ENCODE measurements at regions not wholly inside any gene's neighbourhood (a gene's known extent, or its start where the extent isn't known, plus 50 kb on each side); places are given as distances from the start of the nearest gene placed in this dataset.

- TF ChIP-seq SKIL (IDR thresholded peaks at IDR 0.05; ENCODE audit: low read depth, poor library complexity, severe bottlenecking) = no peak
Observed at GRCh38 chr3:180181387-180181786, 144.7 kb upstream of the PEX5L start (continued).

- POLR2A ChIA-PET = no interaction called here
- BruUV-seq (replicated peaks) = no TSS peak
- intact Hi-C loops (cut with micrococcal nuclease; ENCODE audit: unreplicated experiment) (no loop called here), in situ Hi-C loops (cut with MboI) (no loop called here)
- RAD21 ChIA-PET (ENCODE audit: unreplicated experiment) = no interaction called here
- CTCF ChIA-PET = no interaction called here
- Histone ChIP-seq H3K4me1 (ENCODE audit: control insufficient read depth, insufficient read depth, low read length) (no peaks in the 10 kb centered on the region), H3K4me3 (no peak overlapping the region), H3K27ac (ENCODE audit: control insufficient read depth, insufficient read depth) (no peak overlapping the region), H4K20me1 (ENCODE audit: control insufficient read depth, insufficient read depth) (no peaks in the 10 kb centered on the region), H3K9ac (ENCODE audit: control insufficient read depth, insufficient read depth, low read length) (no peak overlapping the region), H3K79me2 (ENCODE audit: control insufficient read depth, insufficient read depth, low read length) (no peaks in the 10 kb centered on the region), H3K4me2 (ENCODE audit: control insufficient read depth, insufficient read depth) (no peak overlapping the region), H3K36me3 (ENCODE audit: control insufficient read depth in 2 of 2, insufficient read depth in 2 of 2, low read length in 1 of 2) (no peaks in the 10 kb centered on the region), H2AFZ (ENCODE audit: control insufficient read depth, low read depth, low read length) (no peak overlapping the region), H3K27me3 (replicated peaks in 1 of 2; ENCODE audit: control insufficient read depth in 2 of 2, insufficient read depth in 2 of 2, low read length in 1 of 2) (no peaks in the 10 kb centered on the region), H3K9me3 (replicated peaks; ENCODE audit: control insufficient read depth, insufficient read depth, low read length) (no peaks in the 10 kb centered on the region)
- TF ChIP-seq BCL3 (IDR thresholded peaks at IDR 0.05; ENCODE audit: borderline replicate concordance, insufficient read depth, low read depth, low read length, poor library complexity, severe bottlenecking) = no peak
- no peak for TF ChIP-seq E4F1 (IDR thresholded peaks at IDR 0.05; ENCODE audit: borderline replicate concordance, partially characterized antibody)
- no peak for TF ChIP-seq TCF3 (IDR thresholded peaks at IDR 0.05; ENCODE audit: borderline replicate concordance, insufficient read depth, low read depth, low read length)
- DNase-seq (ENCODE audit: low read depth, low spot score) (no peak), FAIRE-seq (no peak), ATAC-seq (no peak)
- SMC1A ChIA-PET (ENCODE audit: uncharacterized antibody, unreplicated experiment) = interaction anchor here (0.6 kb wide), 1 partner anchor 474 kb away, joined by 3 read pairs; no protein-coding TSS in a partner anchor
- 38% methylated on average over 3 of the region's 3 CpGs for WGBS (ENCODE audit: insufficient coverage, insufficient replicate concordance, low lambda C conversion rate, missing lambda C conversion rate)
Observed at GRCh38 chr3:180183346-180183745, 146.6 kb upstream of the PEX5L start.

All from GM12878 (cell line).